ENCODE measurements at regions not wholly inside any gene's neighbourhood (a gene's known extent, or its start where the extent isn't known, plus 50 kb on each side); places are given as distances from the start of the nearest gene placed in this dataset.

- DNase-seq (no peak), ATAC-seq (no peak)
- H3K36me3 ChIP-seq (ENCODE audit: low read depth), result no peaks in the 10 kb centered on the region
- TF ChIP-seq, protein P1, sequence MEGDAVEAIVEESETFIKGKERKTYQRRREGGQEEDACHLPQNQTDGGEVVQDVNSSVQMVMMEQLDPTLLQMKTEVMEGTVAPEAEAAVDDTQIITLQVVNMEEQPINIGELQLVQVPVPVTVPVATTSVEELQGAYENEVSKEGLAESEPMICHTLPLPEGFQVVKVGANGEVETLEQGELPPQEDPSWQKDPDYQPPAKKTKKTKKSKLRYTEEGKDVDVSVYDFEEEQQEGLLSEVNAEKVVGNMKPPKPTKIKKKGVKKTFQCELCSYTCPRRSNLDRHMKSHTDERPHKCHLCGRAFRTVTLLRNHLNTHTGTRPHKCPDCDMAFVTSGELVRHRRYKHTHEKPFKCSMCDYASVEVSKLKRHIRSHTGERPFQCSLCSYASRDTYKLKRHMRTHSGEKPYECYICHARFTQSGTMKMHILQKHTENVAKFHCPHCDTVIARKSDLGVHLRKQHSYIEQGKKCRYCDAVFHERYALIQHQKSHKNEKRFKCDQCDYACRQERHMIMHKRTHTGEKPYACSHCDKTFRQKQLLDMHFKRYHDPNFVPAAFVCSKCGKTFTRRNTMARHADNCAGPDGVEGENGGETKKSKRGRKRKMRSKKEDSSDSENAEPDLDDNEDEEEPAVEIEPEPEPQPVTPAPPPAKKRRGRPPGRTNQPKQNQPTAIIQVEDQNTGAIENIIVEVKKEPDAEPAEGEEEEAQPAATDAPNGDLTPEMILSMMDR (IDR thresholded peaks at IDR 0.05), result no peak
- no peak overlapping the region for H3K4me3 ChIP-seq
- intact Hi-C loops (cut with DNase I, micrococcal nuclease), result loop anchor here in 1 of 2 donors (5.0 kb wide), 1 partner anchor 149 kb away; no protein-coding TSS in a partner anchor
- H3K9me3 ChIP-seq, result peaks cover 2% of the 10 kb centered on the region
- no peaks in the 10 kb centered on the region for H3K4me1 ChIP-seq (ENCODE audit: low read depth)
Observed at GRCh38 chr4:63851496-63851895, 557.8 kb downstream of the TECRL start.

- intact Hi-C loops (cut with DNase I, micrococcal nuclease), result no loop called here
- Histone ChIP-seq H3K9me3 (no peaks in the 10 kb centered on the region), H3K4me3 (no peak overlapping the region), H3K4me1 (ENCODE audit: low read depth) (no peaks in the 10 kb centered on the region), H3K36me3 (ENCODE audit: low read depth) (no peaks in the 10 kb centered on the region)
- DNase-seq, result no peak
- TF ChIP-seq, protein P1 (IDR thresholded peaks at IDR 0.05), result no peak
- no peak for ATAC-seq
Observed at GRCh38 chr4:63841266-63841665, 568.0 kb downstream of the TECRL start.

DNA sequence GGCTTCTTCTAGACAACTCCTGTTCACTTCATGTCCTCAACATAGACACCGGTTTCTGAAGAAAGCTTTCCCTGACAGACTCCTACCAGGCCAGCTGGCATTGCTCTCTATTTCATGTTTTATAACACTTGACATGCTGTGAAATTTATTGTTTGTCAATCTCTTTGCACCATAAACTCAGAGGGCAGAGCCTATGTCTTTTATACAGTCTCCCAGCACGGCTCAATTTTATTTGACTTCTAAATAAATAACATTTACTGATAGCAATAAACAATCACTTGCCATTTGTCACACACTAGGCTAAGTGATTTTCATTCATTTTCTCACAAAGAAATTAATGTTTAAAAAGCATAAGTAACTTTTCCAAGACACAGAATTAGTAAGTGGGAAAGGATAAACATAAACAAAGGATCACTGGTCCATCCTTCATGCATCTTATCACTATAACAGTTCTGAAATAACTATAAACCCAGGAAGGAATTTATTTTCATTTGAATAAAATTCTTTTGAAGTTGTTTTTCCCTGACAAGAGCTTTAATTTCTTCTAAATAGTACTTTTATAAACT lies 577.6 kb downstream of the TECRL start:
- ATAC-seq, result no peak
- TF ChIP-seq, protein P1 (IDR thresholded peaks at IDR 0.05), result no peak
- Histone ChIP-seq H3K36me3 (ENCODE audit: low read depth) (no peaks in the 10 kb centered on the region), H3K4me3 (no peak overlapping the region), H3K4me1 (ENCODE audit: low read depth) (no peaks in the 10 kb centered on the region), H3K9me3 (no peaks in the 10 kb centered on the region)
- intact Hi-C loops (cut with DNase I, micrococcal nuclease), result no loop called here
- no peak for DNase-seq

GRCh38 chr4:63817196-63817865 lies 591.9 kb downstream of the TECRL start:
- H3K4me3 ChIP-seq, result no peak overlapping the region
- TF ChIP-seq, protein P1 (IDR thresholded peaks at IDR 0.05), result no peak
- ATAC-seq (no peak), DNase-seq (no peak)
- no peaks in the 10 kb centered on the region for H3K36me3 ChIP-seq (ENCODE audit: low read depth)
- peaks cover 8% of the 10 kb centered on the region for H3K9me3 ChIP-seq
- no peaks in the 10 kb centered on the region for H3K4me1 ChIP-seq (ENCODE audit: low read depth)
- intact Hi-C loops (cut with DNase I, micrococcal nuclease), result no loop called here

GRCh38 chr4:63814171-63814964 lies 594.9 kb downstream of the TECRL start:
- no peaks in the 10 kb centered on the region for H3K4me1 ChIP-seq (ENCODE audit: low read depth)
- H3K9me3 ChIP-seq, result peaks cover 8% of the 10 kb centered on the region
- no peak for ATAC-seq
- H3K36me3 ChIP-seq (ENCODE audit: low read depth), result no peaks in the 10 kb centered on the region
- DNase-seq, result no peak
- TF ChIP-seq, protein P1 (IDR thresholded peaks at IDR 0.05), result no peak
- intact Hi-C loops (cut with DNase I, micrococcal nuclease), result no loop called here
- no peak overlapping the region for H3K4me3 ChIP-seq
